ENCODE measurements at regions not wholly inside any gene's neighbourhood (a gene's known extent, or its start where the extent isn't known, plus 50 kb on each side); places are given as distances from the start of the nearest gene placed in this dataset.

DNA sequence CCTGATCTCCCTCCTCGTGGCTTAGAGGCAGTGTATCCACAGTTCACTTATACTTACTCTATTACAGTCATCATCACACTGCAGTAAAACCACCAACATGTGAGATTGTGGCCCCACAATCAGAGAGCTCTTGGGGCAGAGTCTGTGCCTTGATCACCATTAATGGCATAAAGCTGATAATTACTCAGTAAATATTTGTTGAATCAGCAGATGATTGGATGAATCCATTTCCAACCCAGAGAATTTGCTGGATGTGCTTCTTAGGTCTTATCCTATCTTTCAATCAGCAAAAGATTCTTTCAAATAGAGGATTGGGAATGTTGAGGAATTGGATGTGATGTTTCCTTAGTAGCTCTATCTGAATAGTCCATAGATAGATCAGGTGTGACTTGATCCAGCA lies 88.8 kb upstream of the PITX1 start:
- Histone ChIP-seq H4K20me1 (ENCODE audit: control insufficient read depth, extremely low read depth, insufficient read depth, low read length) (no peaks in the 10 kb centered on the region), H3K79me2 (ENCODE audit: control insufficient read depth, insufficient read depth, low read length) (no peaks in the 10 kb centered on the region), H2AFZ (ENCODE audit: control insufficient read depth, low read length) (no peak overlapping the region), H3K36me3 (ENCODE audit: control insufficient read depth in 2 of 2, extremely low read depth in 1 of 2, insufficient read depth in 2 of 2, low read length in 2 of 2) (no peaks in the 10 kb centered on the region), H3K27me3 (ENCODE audit: control insufficient read depth, extremely low read depth, insufficient read depth, low read length) (peaks cover 18% of the 10 kb centered on the region), H3K4me1 (ENCODE audit: control insufficient read depth, extremely low read depth, insufficient read depth, low read length) (peaks cover 8% of the 10 kb centered on the region), H3K9ac (ENCODE audit: control insufficient read depth, extremely low read depth, insufficient read depth, low read length) (no peak overlapping the region), H3K9me3 (ENCODE audit: control insufficient read depth, low read depth, low read length) (no peaks in the 10 kb centered on the region), H3K27ac (ENCODE audit: control insufficient read depth, insufficient read depth, low read length) (no peak overlapping the region), H3K9me1 (ENCODE audit: control insufficient read depth, extremely low read depth, insufficient read depth, low read length) (no peaks in the 10 kb centered on the region), H3K4me3 (ENCODE audit: control insufficient read depth in 2 of 3, extremely low read depth in 1 of 3, insufficient read depth in 2 of 3, low read depth in 1 of 3, low read length in 3 of 3) (no peak overlapping the region), H3K4me2 (ENCODE audit: control insufficient read depth, extremely low read depth, insufficient read depth, low read depth, low read length) (no peak overlapping the region)
- dilution Hi-C loops (cut with MboI; ENCODE audit: extremely low pct_ligation_motif_present, low sequenced_read_pairs), result no loop called here
- no peak for TF ChIP-seq EZH2 (IDR thresholded peaks at IDR 0.05; ENCODE audit: low read length)
- TF ChIP-seq, protein P1, sequence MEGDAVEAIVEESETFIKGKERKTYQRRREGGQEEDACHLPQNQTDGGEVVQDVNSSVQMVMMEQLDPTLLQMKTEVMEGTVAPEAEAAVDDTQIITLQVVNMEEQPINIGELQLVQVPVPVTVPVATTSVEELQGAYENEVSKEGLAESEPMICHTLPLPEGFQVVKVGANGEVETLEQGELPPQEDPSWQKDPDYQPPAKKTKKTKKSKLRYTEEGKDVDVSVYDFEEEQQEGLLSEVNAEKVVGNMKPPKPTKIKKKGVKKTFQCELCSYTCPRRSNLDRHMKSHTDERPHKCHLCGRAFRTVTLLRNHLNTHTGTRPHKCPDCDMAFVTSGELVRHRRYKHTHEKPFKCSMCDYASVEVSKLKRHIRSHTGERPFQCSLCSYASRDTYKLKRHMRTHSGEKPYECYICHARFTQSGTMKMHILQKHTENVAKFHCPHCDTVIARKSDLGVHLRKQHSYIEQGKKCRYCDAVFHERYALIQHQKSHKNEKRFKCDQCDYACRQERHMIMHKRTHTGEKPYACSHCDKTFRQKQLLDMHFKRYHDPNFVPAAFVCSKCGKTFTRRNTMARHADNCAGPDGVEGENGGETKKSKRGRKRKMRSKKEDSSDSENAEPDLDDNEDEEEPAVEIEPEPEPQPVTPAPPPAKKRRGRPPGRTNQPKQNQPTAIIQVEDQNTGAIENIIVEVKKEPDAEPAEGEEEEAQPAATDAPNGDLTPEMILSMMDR (optimal IDR thresholded peaks at IDR 0.05 in 1 of 3, IDR thresholded peaks at IDR 0.05 in 1 of 3, conservative IDR thresholded peaks at IDR 0.05 in 1 of 3; ENCODE audit: extremely low read depth in 1 of 3, insufficient read depth in 2 of 3, low read length in 3 of 3), result no peak
- DNase-seq (ENCODE audit: low read depth, low spot score) (no peak), FAIRE-seq (no peak)

DNA sequence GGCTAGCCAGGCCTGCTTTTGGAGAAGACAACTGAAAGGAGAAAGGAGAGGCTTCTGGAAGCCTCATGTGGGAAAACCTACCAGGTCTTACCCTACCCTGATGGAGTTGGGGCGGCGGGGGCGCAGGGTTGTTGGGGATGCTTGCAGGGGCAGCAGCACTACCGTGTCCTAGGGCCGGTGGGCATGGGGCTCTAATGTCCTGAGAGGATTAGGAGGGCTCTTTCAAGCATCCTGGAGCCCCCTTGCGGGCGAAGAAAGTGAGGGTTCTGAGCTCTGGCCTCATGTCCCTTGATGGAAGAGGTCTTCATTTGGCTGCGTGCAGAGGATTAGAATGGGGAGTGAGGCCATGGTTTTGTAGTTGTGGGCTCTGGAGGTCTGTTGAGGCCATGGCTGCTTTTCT lies 86.9 kb upstream of the PITX1 start:
- Histone ChIP-seq H3K9me1 (ENCODE audit: control insufficient read depth, extremely low read depth, insufficient read depth, low read length) (no peaks in the 10 kb centered on the region), H3K27me3 (ENCODE audit: control insufficient read depth, extremely low read depth, insufficient read depth, low read length) (peaks cover 15% of the 10 kb centered on the region), H3K4me1 (ENCODE audit: control insufficient read depth, extremely low read depth, insufficient read depth, low read length) (no peaks in the 10 kb centered on the region), H2AFZ (ENCODE audit: control insufficient read depth, low read length) (no peak overlapping the region), H4K20me1 (ENCODE audit: control insufficient read depth, extremely low read depth, insufficient read depth, low read length) (no peaks in the 10 kb centered on the region), H3K9me3 (ENCODE audit: control insufficient read depth, low read depth, low read length) (no peaks in the 10 kb centered on the region), H3K4me2 (ENCODE audit: control insufficient read depth, extremely low read depth, insufficient read depth, low read depth, low read length) (no peak overlapping the region), H3K36me3 (ENCODE audit: control insufficient read depth in 2 of 2, extremely low read depth in 1 of 2, insufficient read depth in 2 of 2, low read length in 2 of 2) (no peaks in the 10 kb centered on the region), H3K27ac (ENCODE audit: control insufficient read depth, insufficient read depth, low read length) (no peak overlapping the region), H3K9ac (ENCODE audit: control insufficient read depth, extremely low read depth, insufficient read depth, low read length) (no peak overlapping the region), H3K4me3 (ENCODE audit: control insufficient read depth in 2 of 3, extremely low read depth in 1 of 3, insufficient read depth in 2 of 3, low read depth in 1 of 3, low read length in 3 of 3) (no peak overlapping the region), H3K79me2 (ENCODE audit: control insufficient read depth, insufficient read depth, low read length) (no peaks in the 10 kb centered on the region)
- dilution Hi-C loops (cut with MboI; ENCODE audit: extremely low pct_ligation_motif_present, low sequenced_read_pairs), result no loop called here
- DNase-seq (ENCODE audit: low read depth, low spot score) (no peak), FAIRE-seq (no peak)
- no peak for TF ChIP-seq EZH2 (IDR thresholded peaks at IDR 0.05; ENCODE audit: low read length)
- TF ChIP-seq, protein P1 (optimal IDR thresholded peaks at IDR 0.05 in 1 of 3, IDR thresholded peaks at IDR 0.05 in 1 of 3, conservative IDR thresholded peaks at IDR 0.05 in 1 of 3; ENCODE audit: extremely low read depth in 1 of 3, insufficient read depth in 2 of 3, low read length in 3 of 3), result no peak
